ENCODE measurements at regions not wholly inside any gene's neighbourhood (a gene's known extent, or its start where the extent isn't known, plus 50 kb on each side); places are given as distances from the start of the nearest gene placed in this dataset.

DNA sequence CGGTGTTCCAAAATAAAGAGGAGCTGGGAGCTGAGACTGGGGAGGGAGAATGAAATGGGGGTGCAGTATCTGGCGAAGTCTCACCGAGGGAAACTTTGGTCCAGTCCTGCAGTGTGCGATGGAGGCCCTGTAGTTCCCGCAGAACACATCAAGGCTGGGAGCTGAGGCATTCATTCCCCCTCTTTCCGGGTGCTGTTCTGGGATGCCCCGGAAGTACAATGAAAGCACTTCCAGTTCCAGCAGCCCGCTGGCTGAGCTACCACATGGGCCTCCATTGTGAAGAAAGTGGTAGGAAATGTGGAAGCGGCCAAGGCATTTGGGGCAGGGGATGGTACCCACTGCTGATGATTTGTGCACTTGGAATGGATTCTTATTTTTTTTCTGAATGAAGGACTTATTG lies 560.7 kb downstream of the GLRX3 start:
- Histone ChIP-seq H3K9me3 (ENCODE audit: control insufficient read depth in 4 of 4, insufficient read depth in 3 of 4, low read length in 3 of 4) (no peaks in the 10 kb centered on the region), H3K36me3 (ENCODE audit: control insufficient read depth in 4 of 4, insufficient read depth in 4 of 4, low read length in 4 of 4) (no peaks in the 10 kb centered on the region), H3K4me1 (ENCODE audit: control insufficient read depth in 5 of 5, insufficient read depth in 5 of 5, low read length in 5 of 5) (no peaks in the 10 kb centered on the region), H3K9ac (ENCODE audit: insufficient read depth in 1 of 2, low read length in 2 of 2) (no peak overlapping the region), H3K27ac (ENCODE audit: low read depth in 1 of 2, low read length in 1 of 2) (no peak overlapping the region), H3K27me3 (ENCODE audit: control insufficient read depth in 3 of 3, insufficient read depth in 3 of 3, low read length in 2 of 3) (no peaks in the 10 kb centered on the region), H3K4me3 (no peak overlapping the region)
- ATAC-seq (ENCODE audit: insufficient read depth, low FRiP score) (no peak), DNase-seq (no peak)
- TF ChIP-seq, protein P1, sequence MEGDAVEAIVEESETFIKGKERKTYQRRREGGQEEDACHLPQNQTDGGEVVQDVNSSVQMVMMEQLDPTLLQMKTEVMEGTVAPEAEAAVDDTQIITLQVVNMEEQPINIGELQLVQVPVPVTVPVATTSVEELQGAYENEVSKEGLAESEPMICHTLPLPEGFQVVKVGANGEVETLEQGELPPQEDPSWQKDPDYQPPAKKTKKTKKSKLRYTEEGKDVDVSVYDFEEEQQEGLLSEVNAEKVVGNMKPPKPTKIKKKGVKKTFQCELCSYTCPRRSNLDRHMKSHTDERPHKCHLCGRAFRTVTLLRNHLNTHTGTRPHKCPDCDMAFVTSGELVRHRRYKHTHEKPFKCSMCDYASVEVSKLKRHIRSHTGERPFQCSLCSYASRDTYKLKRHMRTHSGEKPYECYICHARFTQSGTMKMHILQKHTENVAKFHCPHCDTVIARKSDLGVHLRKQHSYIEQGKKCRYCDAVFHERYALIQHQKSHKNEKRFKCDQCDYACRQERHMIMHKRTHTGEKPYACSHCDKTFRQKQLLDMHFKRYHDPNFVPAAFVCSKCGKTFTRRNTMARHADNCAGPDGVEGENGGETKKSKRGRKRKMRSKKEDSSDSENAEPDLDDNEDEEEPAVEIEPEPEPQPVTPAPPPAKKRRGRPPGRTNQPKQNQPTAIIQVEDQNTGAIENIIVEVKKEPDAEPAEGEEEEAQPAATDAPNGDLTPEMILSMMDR (IDR thresholded peaks at IDR 0.05; ENCODE audit: control extremely low read depth, extremely low read depth) = no peak
- WGBS, 2 donors = 93 to 94% methylated on average over 9 of the region's 9 CpGs

DNA sequence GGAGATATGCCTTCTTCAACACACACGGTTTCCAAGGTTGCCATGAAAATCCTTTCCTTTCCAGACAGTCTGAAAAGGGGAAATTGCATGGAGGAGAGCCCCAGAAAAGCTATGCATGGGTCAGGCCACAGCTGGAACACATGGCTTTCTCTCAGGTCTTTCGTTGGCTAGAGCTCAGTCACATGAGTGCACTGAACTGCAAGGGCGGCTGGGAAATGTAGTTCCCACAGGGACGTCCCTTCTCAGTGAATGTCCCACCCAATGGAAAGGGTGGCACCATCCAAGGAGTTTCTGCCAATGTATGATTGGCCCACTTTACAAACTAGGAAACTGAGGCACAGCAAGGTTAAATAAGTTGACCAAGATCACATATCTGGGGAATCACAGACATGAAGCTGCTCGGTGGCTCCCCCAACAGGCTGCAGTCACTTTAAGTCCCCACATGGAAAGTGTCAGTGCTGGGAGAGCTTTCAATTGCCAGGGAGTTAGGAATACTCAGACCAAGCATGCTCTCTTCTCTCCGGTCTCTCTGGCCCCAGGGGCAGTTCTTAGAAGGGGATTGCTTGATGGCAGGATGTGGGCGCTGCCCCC lies 571.3 kb downstream of the GLRX3 start:
- ATAC-seq (ENCODE audit: insufficient read depth, low FRiP score) (no peak), DNase-seq (no peak)
- Histone ChIP-seq H3K9ac (ENCODE audit: insufficient read depth in 1 of 2, low read length in 2 of 2) (no peak overlapping the region), H3K27me3 (ENCODE audit: control insufficient read depth in 3 of 3, insufficient read depth in 3 of 3, low read length in 2 of 3) (no peaks in the 10 kb centered on the region), H3K27ac (ENCODE audit: low read depth in 1 of 2, low read length in 1 of 2) (no peak overlapping the region), H3K4me1 (ENCODE audit: control insufficient read depth in 5 of 5, insufficient read depth in 5 of 5, low read length in 5 of 5) (no peaks in the 10 kb centered on the region), H3K36me3 (ENCODE audit: control insufficient read depth in 4 of 4, insufficient read depth in 4 of 4, low read length in 4 of 4) (no peaks in the 10 kb centered on the region), H3K4me3 (no peak overlapping the region), H3K9me3 (ENCODE audit: control insufficient read depth in 4 of 4, insufficient read depth in 3 of 4, low read length in 3 of 4) (peaks cover 0 to 5% (median 0%) of the 10 kb centered on the region in 4 donors)
- TF ChIP-seq, protein P1 (IDR thresholded peaks at IDR 0.05; ENCODE audit: control extremely low read depth, extremely low read depth) = no peak
- WGBS, 2 donors = 82 to 86% methylated on average over 7 of the region's 7 CpGs

DNA sequence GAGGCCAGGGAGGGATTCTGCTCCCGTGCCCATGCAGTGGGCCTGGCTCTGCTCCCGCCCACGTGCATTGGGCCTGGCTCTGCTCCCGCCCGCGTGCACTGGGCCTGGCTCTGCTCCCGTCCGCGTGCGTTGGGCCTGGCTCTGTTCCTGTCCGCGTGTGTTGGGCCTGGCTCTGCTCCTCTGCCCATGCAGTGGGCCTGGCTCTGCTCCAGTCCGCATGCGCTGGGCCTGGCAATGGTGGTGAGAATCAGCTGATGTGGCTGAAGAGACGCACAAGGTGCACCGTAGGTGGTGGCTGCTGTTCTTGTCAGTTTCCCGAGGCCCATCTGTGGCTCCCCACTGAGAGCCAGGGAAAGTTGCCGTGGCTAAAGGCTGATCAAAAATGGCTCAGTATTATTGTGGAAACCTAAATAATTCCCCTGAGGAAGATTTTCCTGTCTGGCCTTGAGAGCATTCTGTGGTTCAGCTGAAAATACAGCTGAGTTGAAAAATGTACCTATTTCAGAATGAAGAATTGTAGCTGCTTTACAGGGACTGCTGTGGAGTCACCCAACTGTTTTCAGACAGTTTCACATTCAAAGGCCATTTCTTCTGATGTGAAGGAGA lies 572.4 kb downstream of the GLRX3 start:
- no peak overlapping the region for H3K4me3 ChIP-seq
- H3K9ac ChIP-seq (ENCODE audit: insufficient read depth in 1 of 2, low read length in 2 of 2) = no peak overlapping the region
- WGBS, 2 donors = 91 to 92% methylated on average over 18 of the region's 18 CpGs
- H3K27me3 ChIP-seq (ENCODE audit: control insufficient read depth in 3 of 3, insufficient read depth in 3 of 3, low read length in 2 of 3) = no peaks in the 10 kb centered on the region
- H3K9me3 ChIP-seq (ENCODE audit: control insufficient read depth in 4 of 4, insufficient read depth in 3 of 4, low read length in 3 of 4) = peaks cover 0 to 5% (median 0%) of the 10 kb centered on the region in 4 donors
- no peak for ATAC-seq (ENCODE audit: insufficient read depth, low FRiP score)
- H3K4me1 ChIP-seq (ENCODE audit: control insufficient read depth in 5 of 5, insufficient read depth in 5 of 5, low read length in 5 of 5) = peaks cover 0 to 5% (median 0%) of the 10 kb centered on the region in 5 donors
- H3K36me3 ChIP-seq (ENCODE audit: control insufficient read depth in 4 of 4, insufficient read depth in 4 of 4, low read length in 4 of 4) = no peaks in the 10 kb centered on the region
- DNase-seq = no peak
- TF ChIP-seq, protein P1 (IDR thresholded peaks at IDR 0.05; ENCODE audit: control extremely low read depth, extremely low read depth) = no peak
- no peak overlapping the region for H3K27ac ChIP-seq (ENCODE audit: low read depth in 1 of 2, low read length in 1 of 2)
